ENCODE measurements at regions not wholly inside any gene's neighbourhood (a gene's known extent, or its start where the extent isn't known, plus 50 kb on each side); places are given as distances from the start of the nearest gene placed in this dataset.

GRCh38 chr3:31067004-31067403 is 172.5 kb upstream of the GADL1 start:
- Mint-ChIP-seq H3K9me3 (peaks cover 6% of the 10 kb centered on the region), H3K4me3 (no peak overlapping the region), H3K27ac (no peak overlapping the region), H3K27me3 (no peaks in the 10 kb centered on the region), H3K36me3 (no peaks in the 10 kb centered on the region), H3K4me1 (ENCODE audit: low read depth) (no peaks in the 10 kb centered on the region)
- intact Hi-C loops (cut with micrococcal nuclease) = no loop called here
- DNase-seq = no peak
- POLR2A ChIA-PET = no interaction called here
- CTCF ChIA-PET = no interaction called here

GRCh38 chr3:31075471-31075870 is 181.0 kb upstream of the GADL1 start:
- Mint-ChIP-seq H3K4me3 (no peak overlapping the region), H3K9me3 (peaks cover 12% of the 10 kb centered on the region), H3K4me1 (ENCODE audit: low read depth) (peaks cover 18% of the 10 kb centered on the region), H3K27ac (no peak overlapping the region), H3K27me3 (no peaks in the 10 kb centered on the region), H3K36me3 (peaks cover 5% of the 10 kb centered on the region)
- no peak for DNase-seq
- ChIA-PET CTCF (no interaction called here), POLR2A (no interaction called here)
- intact Hi-C loops (cut with micrococcal nuclease) = loop anchor here (5.0 to 10.0 kb wide), 3 partner anchors 453 to 731 kb away; no protein-coding TSS in a partner anchor

- Mint-ChIP-seq H3K9me3 (peaks cover 12% of the 10 kb centered on the region), H3K36me3 (peaks cover 5% of the 10 kb centered on the region), H3K4me3 (no peak overlapping the region), H3K27me3 (no peaks in the 10 kb centered on the region), H3K27ac (no peak overlapping the region), H3K4me1 (ENCODE audit: low read depth) (peaks cover 18% of the 10 kb centered on the region)
- intact Hi-C loops (cut with micrococcal nuclease) = loop anchor here (5.0 to 10.0 kb wide), 3 partner anchors 454 to 731 kb away; no protein-coding TSS in a partner anchor
- ChIA-PET POLR2A (no interaction called here), CTCF (no interaction called here)
- DNase-seq = no peak
Observed at GRCh38 chr3:31075876-31076275, 181.4 kb upstream of the GADL1 start.

GRCh38 chr3:31077021-31077601 is 182.7 kb upstream of the GADL1 start:
- H3K9me3 Mint-ChIP-seq = peaks cover 4% of the 10 kb centered on the region
- H3K4me3 Mint-ChIP-seq = no peak overlapping the region
- H3K27ac Mint-ChIP-seq = peak overlapping the region; percentile 1
- intact Hi-C loops (cut with micrococcal nuclease) = loop anchor here (1.0 to 10.0 kb wide), 7 partner anchors 28 to 1037 kb away; no protein-coding TSS in a partner anchor
- H3K36me3 Mint-ChIP-seq = peaks cover 5% of the 10 kb centered on the region
- ChIA-PET CTCF (interaction anchor here (0.9 to 1.1 kb wide), 2 partner anchors 9 to 143 kb away, joined by 3 read pairs; no protein-coding TSS in a partner anchor), POLR2A (interaction anchor here (0.6 to 1.5 kb wide), 4 partner anchors 25 to 74 kb away, joined by 3 to 12 read pairs (median 4); no protein-coding TSS in a partner anchor)
- H3K4me1 Mint-ChIP-seq (ENCODE audit: low read depth) = peaks cover 18% of the 10 kb centered on the region
- no peaks in the 10 kb centered on the region for H3K27me3 Mint-ChIP-seq
- peak; percentile 73 for DNase-seq

GRCh38 chr3:31077826-31078225 is 183.4 kb upstream of the GADL1 start:
- intact Hi-C loops (cut with micrococcal nuclease) = loop anchor here (1.0 to 10.0 kb wide), 7 partner anchors 27 to 1036 kb away; no protein-coding TSS in a partner anchor

GRCh38 chr3:31079689-31080088 is 185.2 kb upstream of the GADL1 start:
- no peaks in the 10 kb centered on the region for H3K36me3 Mint-ChIP-seq
- POLR2A ChIA-PET = no interaction called here
- CTCF ChIA-PET = no interaction called here
- peaks cover 18% of the 10 kb centered on the region for H3K4me1 Mint-ChIP-seq (ENCODE audit: low read depth)
- intact Hi-C loops (cut with micrococcal nuclease) = loop anchor here (5.0 to 10.0 kb wide), 3 partner anchors 457 to 735 kb away; no protein-coding TSS in a partner anchor
- no peak for DNase-seq
- H3K4me3 Mint-ChIP-seq = no peak overlapping the region
- no peaks in the 10 kb centered on the region for H3K27me3 Mint-ChIP-seq
- H3K27ac Mint-ChIP-seq = no peak overlapping the region
- no peaks in the 10 kb centered on the region for H3K9me3 Mint-ChIP-seq

More at GRCh38 chr3:31077826-31078225, 183.4 kb upstream of the GADL1 start:
- ChIA-PET CTCF (interaction anchor here (1.1 kb wide), 1 partner anchor 144 kb away, joined by 3 read pairs; no protein-coding TSS in a partner anchor), POLR2A (interaction anchor here (1.1 to 1.5 kb wide), 3 partner anchors 24 to 55 kb away, joined by 3 to 12 read pairs (median 6); no protein-coding TSS in a partner anchor)
- H3K9me3 Mint-ChIP-seq = no peaks in the 10 kb centered on the region
- H3K27me3 Mint-ChIP-seq = no peaks in the 10 kb centered on the region
- H3K36me3 Mint-ChIP-seq = no peaks in the 10 kb centered on the region
- no peak overlapping the region for H3K4me3 Mint-ChIP-seq
- DNase-seq = no peak
- peaks cover 18% of the 10 kb centered on the region for H3K4me1 Mint-ChIP-seq (ENCODE audit: low read depth)
- H3K27ac Mint-ChIP-seq = no peak overlapping the region

- POLR2A ChIA-PET = no interaction called here
- H3K27ac Mint-ChIP-seq = no peak overlapping the region
Observed at GRCh38 chr3:31081018-31081662, 186.7 kb upstream of the GADL1 start.

GRCh38 chr3:31086148-31086547 is 191.7 kb upstream of the GADL1 start:
- no peaks in the 10 kb centered on the region for H3K9me3 Mint-ChIP-seq
- CTCF ChIA-PET = interaction anchor here (0.7 kb wide), 1 partner anchor 9 kb away, joined by 3 read pairs; no protein-coding TSS in a partner anchor
- H3K4me1 Mint-ChIP-seq (ENCODE audit: low read depth) = no peaks in the 10 kb centered on the region
- POLR2A ChIA-PET = no interaction called here
- H3K36me3 Mint-ChIP-seq = no peaks in the 10 kb centered on the region
- no peaks in the 10 kb centered on the region for H3K27me3 Mint-ChIP-seq
- H3K4me3 Mint-ChIP-seq = no peak overlapping the region
- no peak for DNase-seq
- H3K27ac Mint-ChIP-seq = no peak overlapping the region
- intact Hi-C loops (cut with micrococcal nuclease) = no loop called here

More at GRCh38 chr3:31081018-31081662, 186.7 kb upstream of the GADL1 start:
- Mint-ChIP-seq H3K4me1 (ENCODE audit: low read depth) (peaks cover 14% of the 10 kb centered on the region), H3K4me3 (no peak overlapping the region), H3K27me3 (no peaks in the 10 kb centered on the region), H3K36me3 (no peaks in the 10 kb centered on the region), H3K9me3 (no peaks in the 10 kb centered on the region)
- CTCF ChIA-PET = no interaction called here
- DNase-seq = no peak
- intact Hi-C loops (cut with micrococcal nuclease) = no loop called here

- H3K36me3 Mint-ChIP-seq = no peaks in the 10 kb centered on the region
- ChIA-PET CTCF (interaction anchor here (0.6 to 0.7 kb wide), 2 partner anchors 10 to 516 kb away, joined by 3 read pairs; no protein-coding TSS in a partner anchor), POLR2A (no interaction called here)
- no peaks in the 10 kb centered on the region for H3K4me1 Mint-ChIP-seq (ENCODE audit: low read depth)
- H3K27ac Mint-ChIP-seq = no peak overlapping the region
- no peak for DNase-seq
- H3K27me3 Mint-ChIP-seq = no peaks in the 10 kb centered on the region
- intact Hi-C loops (cut with micrococcal nuclease) = no loop called here
- H3K9me3 Mint-ChIP-seq = no peaks in the 10 kb centered on the region
- no peak overlapping the region for H3K4me3 Mint-ChIP-seq
Observed at GRCh38 chr3:31086698-31087097, 192.2 kb upstream of the GADL1 start.

GRCh38 chr3:31091748-31092147 is 197.3 kb upstream of the GADL1 start:
- DNase-seq = no peak
- ChIA-PET POLR2A (no interaction called here), CTCF (no interaction called here)
- H3K27ac Mint-ChIP-seq = no peak overlapping the region
- H3K36me3 Mint-ChIP-seq = no peaks in the 10 kb centered on the region
- no peaks in the 10 kb centered on the region for H3K27me3 Mint-ChIP-seq
- no peak overlapping the region for H3K4me3 Mint-ChIP-seq
- peaks cover 7% of the 10 kb centered on the region for H3K4me1 Mint-ChIP-seq (ENCODE audit: low read depth)
- no peaks in the 10 kb centered on the region for H3K9me3 Mint-ChIP-seq
- intact Hi-C loops (cut with micrococcal nuclease) = no loop called here

- H3K27me3 Mint-ChIP-seq = peaks cover 2% of the 10 kb centered on the region
- ChIA-PET CTCF (no interaction called here), POLR2A (no interaction called here)
- no peaks in the 10 kb centered on the region for H3K36me3 Mint-ChIP-seq
- no peak for DNase-seq
- no peak overlapping the region for H3K27ac Mint-ChIP-seq
- H3K9me3 Mint-ChIP-seq = no peaks in the 10 kb centered on the region
- peaks cover 13% of the 10 kb centered on the region for H3K4me1 Mint-ChIP-seq (ENCODE audit: low read depth)
- H3K4me3 Mint-ChIP-seq = no peak overlapping the region
- intact Hi-C loops (cut with micrococcal nuclease) = no loop called here
Observed at GRCh38 chr3:31092748-31093589, 198.5 kb upstream of the GADL1 start.

- H3K4me1 Mint-ChIP-seq (ENCODE audit: low read depth) = peaks cover 13% of the 10 kb centered on the region
- CTCF ChIA-PET = no interaction called here
- no peak for DNase-seq
- H3K4me3 Mint-ChIP-seq = no peak overlapping the region
- intact Hi-C loops (cut with micrococcal nuclease) = no loop called here
- H3K27ac Mint-ChIP-seq = no peak overlapping the region
- peaks cover 2% of the 10 kb centered on the region for H3K27me3 Mint-ChIP-seq
- POLR2A ChIA-PET = no interaction called here
- no peaks in the 10 kb centered on the region for H3K9me3 Mint-ChIP-seq
- H3K36me3 Mint-ChIP-seq = no peaks in the 10 kb centered on the region
Observed at GRCh38 chr3:31093606-31094005, 199.1 kb upstream of the GADL1 start.
